Bronchial epithelial cell (primary cell): ENCODE measurements at regions not wholly inside any gene's neighbourhood (a gene's known extent, or its start where the extent isn't known, plus 50 kb on each side); places are given as distances from the start of the nearest gene placed in this dataset.
A peak's percentile ranks its signal among the peaks of the same experiment; 100 is the strongest.
"Not testable (repeated sequence)": the region's sequence is repeated elsewhere in the genome, so short reads cannot be mapped to it uniquely, and the experiment has no call there.

ENCODE experiments used
- DNase-seq: peaks from one replicate; pipeline ENCODE4 v3.0.0-alpha.2; 2010; ENCODE audit warnings: low read depth
- FAIRE-seq: peaks from 2 replicates; lab custom pipeline; 2011; peaks lifted over from hg19 to GRCh38; lab: Jason Lieb, UNC
- H3K27me3 ChIP-seq: 2 replicates; pipeline ENCODE4 v1.5.1; 2011; ENCODE audit warnings: low read length; ENCODE audit not compliant: control insufficient read depth, insufficient read depth
- H3K36me3 ChIP-seq: 2 replicates; pipeline ENCODE4 v1.5.1; 2011; ENCODE audit warnings: low read length; ENCODE audit not compliant: control insufficient read depth, insufficient read depth
- H3K4me3 ChIP-seq: 2 replicates; pipeline ENCODE4 v1.5.1; 2011; ENCODE audit warnings: mild to moderate bottlenecking, low read depth, low read length, control low read depth
- CTCF ChIP-seq: IDR thresholded peaks from 2 replicates; pipeline ENCODE4 v1.5.1; 2011; ENCODE audit warnings: mild to moderate bottlenecking, moderate library complexity, low read length, control low read depth, inconsistent platforms; ENCODE audit not compliant: insufficient read depth, severe bottlenecking

- Histone ChIP-seq H3K36me3 (no peaks in the 10 kb centered on the region), H3K4me3 (no peak overlapping the region), H3K27me3 (no peaks in the 10 kb centered on the region)
- DNase-seq (no peak), FAIRE-seq (no peak)
- TF ChIP-seq CTCF, result no peak
Measured at GRCh38 chr7:16369855-16370254, 51.5 kb downstream of the CRPPA start.

- DNase-seq, FAIRE-seq, H3K27me3 ChIP-seq, H3K4me3 ChIP-seq, H3K36me3 ChIP-seq: not testable (repeated sequence)
Measured at GRCh38 chr7:16369309-16369708, 52.0 kb downstream of the CRPPA start.

- Histone ChIP-seq H3K36me3 (no peaks in the 10 kb centered on the region), H3K27me3 (no peaks in the 10 kb centered on the region), H3K4me3 (no peak overlapping the region)
- no peak for TF ChIP-seq CTCF
- FAIRE-seq, result no peak
- no peak for DNase-seq
Measured at GRCh38 chr7:16368885-16369284, 52.5 kb downstream of the CRPPA start.

GRCh38 chr7:16367115-16367514 lies 54.2 kb downstream of the CRPPA start:
- FAIRE-seq, result no peak
- no peaks in the 10 kb centered on the region for H3K36me3 ChIP-seq

GRCh38 chr7:16365952-16366351 lies 55.4 kb downstream of the CRPPA start:
- no peak for FAIRE-seq

More at GRCh38 chr7:16367115-16367514, 54.2 kb downstream of the CRPPA start:
- H3K27me3 ChIP-seq, result no peaks in the 10 kb centered on the region
- H3K4me3 ChIP-seq, result no peak overlapping the region
- no peak for DNase-seq
- TF ChIP-seq CTCF, result no peak

GRCh38 chr7:16365177-16365576 lies 56.2 kb downstream of the CRPPA start:
- no peak for TF ChIP-seq CTCF
- FAIRE-seq (no peak), DNase-seq (peak; percentile 15)
- Histone ChIP-seq H3K4me3 (no peak overlapping the region), H3K27me3 (no peaks in the 10 kb centered on the region), H3K36me3 (no peaks in the 10 kb centered on the region)

More at GRCh38 chr7:16365952-16366351, 55.4 kb downstream of the CRPPA start:
- no peaks in the 10 kb centered on the region for H3K36me3 ChIP-seq
- no peak overlapping the region for H3K4me3 ChIP-seq
- H3K27me3 ChIP-seq, result no peaks in the 10 kb centered on the region
- no peak for TF ChIP-seq CTCF
- no peak for DNase-seq
